ENCODE measurements at regions not wholly inside any gene's neighbourhood (a gene's known extent, or its start where the extent isn't known, plus 50 kb on each side); places are given as distances from the start of the nearest gene placed in this dataset.

DNA sequence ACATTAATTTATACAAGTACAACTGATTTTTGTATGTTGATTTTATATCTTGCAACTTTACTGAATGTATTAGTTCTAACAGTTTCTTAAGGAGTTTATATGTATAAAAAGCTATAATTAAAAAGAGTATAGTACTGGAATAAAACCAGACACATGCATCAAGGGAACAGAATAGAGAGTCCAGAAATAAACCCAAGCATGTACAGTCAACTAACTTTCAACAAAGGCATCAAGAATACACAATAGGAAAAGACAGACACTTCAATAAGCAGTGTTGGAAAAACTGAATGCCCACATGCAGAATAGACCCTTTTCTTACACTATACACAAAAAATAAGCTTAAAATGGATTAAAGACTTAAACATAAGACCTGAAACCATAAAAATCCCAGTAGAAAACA, 170.9 kb downstream of the ICE1 start:
- no peak overlapping the region for H3K27ac ChIP-seq (ENCODE audit: low read depth, low read length)
- no peaks in the 10 kb centered on the region for H3K9me3 ChIP-seq (ENCODE audit: low read depth, low read length)
- H3K4me2 ChIP-seq (ENCODE audit: insufficient read depth, low read length), result no peak overlapping the region
- TF ChIP-seq, protein P1, sequence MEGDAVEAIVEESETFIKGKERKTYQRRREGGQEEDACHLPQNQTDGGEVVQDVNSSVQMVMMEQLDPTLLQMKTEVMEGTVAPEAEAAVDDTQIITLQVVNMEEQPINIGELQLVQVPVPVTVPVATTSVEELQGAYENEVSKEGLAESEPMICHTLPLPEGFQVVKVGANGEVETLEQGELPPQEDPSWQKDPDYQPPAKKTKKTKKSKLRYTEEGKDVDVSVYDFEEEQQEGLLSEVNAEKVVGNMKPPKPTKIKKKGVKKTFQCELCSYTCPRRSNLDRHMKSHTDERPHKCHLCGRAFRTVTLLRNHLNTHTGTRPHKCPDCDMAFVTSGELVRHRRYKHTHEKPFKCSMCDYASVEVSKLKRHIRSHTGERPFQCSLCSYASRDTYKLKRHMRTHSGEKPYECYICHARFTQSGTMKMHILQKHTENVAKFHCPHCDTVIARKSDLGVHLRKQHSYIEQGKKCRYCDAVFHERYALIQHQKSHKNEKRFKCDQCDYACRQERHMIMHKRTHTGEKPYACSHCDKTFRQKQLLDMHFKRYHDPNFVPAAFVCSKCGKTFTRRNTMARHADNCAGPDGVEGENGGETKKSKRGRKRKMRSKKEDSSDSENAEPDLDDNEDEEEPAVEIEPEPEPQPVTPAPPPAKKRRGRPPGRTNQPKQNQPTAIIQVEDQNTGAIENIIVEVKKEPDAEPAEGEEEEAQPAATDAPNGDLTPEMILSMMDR (IDR thresholded peaks at IDR 0.05; ENCODE audit: extremely low read depth, low read depth, low read length), result no peak
- H3K4me3 ChIP-seq (ENCODE audit: insufficient read depth, low read length), result no peak overlapping the region
- H4K20me1 ChIP-seq (ENCODE audit: insufficient read depth, low read length), result no peaks in the 10 kb centered on the region
- no peaks in the 10 kb centered on the region for H3K36me3 ChIP-seq (ENCODE audit: insufficient read depth, low read length)
- no peaks in the 10 kb centered on the region for H3K4me1 ChIP-seq (ENCODE audit: insufficient read depth, low read length)
- H2AFZ ChIP-seq (ENCODE audit: low read length), result no peak overlapping the region
- H3K79me2 ChIP-seq (ENCODE audit: insufficient read depth, low read length), result no peaks in the 10 kb centered on the region
- DNase-seq (ENCODE audit: insufficient read length, low spot score, missing footprints), result no peak
- H3K27me3 ChIP-seq (ENCODE audit: insufficient read depth, low read length), result no peaks in the 10 kb centered on the region

DNA sequence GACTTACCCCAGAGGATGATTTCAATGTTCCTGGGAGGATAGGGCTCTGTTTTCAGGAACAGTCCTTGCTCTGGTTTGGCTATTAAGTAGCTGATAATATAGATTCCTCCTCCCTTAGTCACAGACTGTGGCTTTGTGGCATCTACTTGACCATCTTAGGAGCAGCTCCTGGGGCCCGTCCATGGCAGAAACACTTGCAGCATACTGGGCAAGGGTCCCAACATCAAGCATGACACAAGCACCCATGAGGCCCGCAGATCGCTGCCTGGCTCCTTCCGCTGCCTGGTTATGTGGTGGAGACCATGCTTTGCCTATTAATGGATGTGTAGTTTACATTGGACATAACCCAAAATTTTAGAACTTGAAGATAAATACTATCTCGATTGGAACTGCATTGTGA, 170.1 kb downstream of the ICE1 start:
- no peak for DNase-seq (ENCODE audit: insufficient read length, low spot score, missing footprints)
- Histone ChIP-seq H2AFZ (ENCODE audit: low read length) (no peak overlapping the region), H3K36me3 (ENCODE audit: insufficient read depth, low read length) (no peaks in the 10 kb centered on the region), H3K4me2 (ENCODE audit: insufficient read depth, low read length) (no peak overlapping the region), H3K4me1 (ENCODE audit: insufficient read depth, low read length) (no peaks in the 10 kb centered on the region), H3K27ac (ENCODE audit: low read depth, low read length) (no peak overlapping the region), H4K20me1 (ENCODE audit: insufficient read depth, low read length) (no peaks in the 10 kb centered on the region), H3K9me3 (ENCODE audit: low read depth, low read length) (peaks cover 5% of the 10 kb centered on the region), H3K4me3 (ENCODE audit: insufficient read depth, low read length) (no peak overlapping the region), H3K79me2 (ENCODE audit: insufficient read depth, low read length) (no peaks in the 10 kb centered on the region), H3K27me3 (ENCODE audit: insufficient read depth, low read length) (no peaks in the 10 kb centered on the region)
- TF ChIP-seq, protein P1 (IDR thresholded peaks at IDR 0.05; ENCODE audit: extremely low read depth, low read depth, low read length), result no peak

DNA sequence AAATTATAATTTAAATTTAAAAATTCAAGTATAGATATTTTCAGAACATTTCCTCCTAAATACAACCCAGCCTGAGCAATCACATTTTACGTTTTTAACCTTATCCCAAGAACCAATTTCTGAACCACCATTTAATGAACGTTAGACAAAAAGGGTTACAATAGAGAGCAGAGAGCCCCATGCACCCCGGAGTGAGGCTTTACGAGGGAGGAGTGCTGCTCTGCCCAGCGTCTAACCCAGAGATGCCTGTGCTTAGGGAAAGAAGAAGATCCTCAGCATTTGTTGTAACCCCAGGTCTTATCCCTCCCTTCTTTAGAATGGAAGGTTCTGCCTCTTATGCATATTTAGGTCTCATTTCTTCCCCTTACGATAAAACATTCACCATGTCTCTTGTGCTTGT, 169.1 kb downstream of the ICE1 start:
- no peaks in the 10 kb centered on the region for H4K20me1 ChIP-seq (ENCODE audit: insufficient read depth, low read length)
- H3K27me3 ChIP-seq (ENCODE audit: insufficient read depth, low read length), result no peaks in the 10 kb centered on the region
- peaks cover 5% of the 10 kb centered on the region for H3K9me3 ChIP-seq (ENCODE audit: low read depth, low read length)
- TF ChIP-seq, protein P1 (IDR thresholded peaks at IDR 0.05; ENCODE audit: extremely low read depth, low read depth, low read length), result no peak
- no peak for DNase-seq (ENCODE audit: insufficient read length, low spot score, missing footprints)
- H3K36me3 ChIP-seq (ENCODE audit: insufficient read depth, low read length), result no peaks in the 10 kb centered on the region
- H3K4me2 ChIP-seq (ENCODE audit: insufficient read depth, low read length), result no peak overlapping the region
- H2AFZ ChIP-seq (ENCODE audit: low read length), result no peak overlapping the region
- no peaks in the 10 kb centered on the region for H3K4me1 ChIP-seq (ENCODE audit: insufficient read depth, low read length)
- H3K27ac ChIP-seq (ENCODE audit: low read depth, low read length), result no peak overlapping the region
- no peak overlapping the region for H3K4me3 ChIP-seq (ENCODE audit: insufficient read depth, low read length)
- no peaks in the 10 kb centered on the region for H3K79me2 ChIP-seq (ENCODE audit: insufficient read depth, low read length)

DNA sequence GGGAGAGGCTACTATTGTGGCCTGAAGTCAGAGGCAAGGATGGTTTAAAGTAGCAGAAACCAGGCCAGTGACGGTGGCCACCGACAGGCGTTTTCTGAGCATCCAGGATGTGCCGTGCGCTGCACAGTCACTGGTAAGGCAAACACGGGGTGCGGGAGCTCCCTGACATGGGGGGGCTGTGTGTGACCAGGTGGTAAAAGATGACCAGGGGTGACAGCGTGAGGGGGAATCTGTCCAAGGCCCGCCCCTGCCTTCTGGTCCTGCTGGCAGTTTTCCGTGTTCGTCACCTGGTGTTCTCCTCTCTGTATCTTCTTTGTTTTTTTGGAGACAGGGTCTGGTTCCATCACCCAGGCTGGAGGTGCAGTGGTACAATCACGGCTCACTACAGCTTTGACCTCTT, 167.4 kb downstream of the ICE1 start:
- Histone ChIP-seq H3K27ac (ENCODE audit: low read depth, low read length) (no peak overlapping the region), H3K4me3 (ENCODE audit: insufficient read depth, low read length) (no peak overlapping the region), H3K27me3 (ENCODE audit: insufficient read depth, low read length) (no peaks in the 10 kb centered on the region), H3K36me3 (ENCODE audit: insufficient read depth, low read length) (no peaks in the 10 kb centered on the region), H3K4me1 (ENCODE audit: insufficient read depth, low read length) (no peaks in the 10 kb centered on the region), H3K79me2 (ENCODE audit: insufficient read depth, low read length) (no peaks in the 10 kb centered on the region), H2AFZ (ENCODE audit: low read length) (no peak overlapping the region), H4K20me1 (ENCODE audit: insufficient read depth, low read length) (no peaks in the 10 kb centered on the region), H3K9me3 (ENCODE audit: low read depth, low read length) (peaks cover 5% of the 10 kb centered on the region), H3K4me2 (ENCODE audit: insufficient read depth, low read length) (no peak overlapping the region)
- no peak for DNase-seq (ENCODE audit: insufficient read length, low spot score, missing footprints)
- TF ChIP-seq, protein P1 (IDR thresholded peaks at IDR 0.05; ENCODE audit: extremely low read depth, low read depth, low read length), result no peak
